GM18505 (cell line): ENCODE measurements at regions not wholly inside any gene's neighbourhood (a gene's known extent, or its start where the extent isn't known, plus 50 kb on each side); places are given as distances from the start of the nearest gene placed in this dataset.
"Not testable (repeated sequence)": the region's sequence is repeated elsewhere in the genome, so short reads cannot be mapped to it uniquely, and the experiment has no call there.

Experiments
- ATAC-seq: cut with Tn5 transposase; IDR thresholded peaks from one replicate; pipeline ENCODE4 v1.9.1; 2021; ENCODE audit not compliant: unreplicated experiment
- POLR2A ChIP-seq: IDR thresholded peaks from 4 replicates; pipeline ENCODE4 v1.6.1; 2011; ENCODE audit warnings: borderline replicate concordance; ENCODE audit not compliant: insufficient read depth, insufficient read length; ENCODE audit errors: extremely low read depth

DNA sequence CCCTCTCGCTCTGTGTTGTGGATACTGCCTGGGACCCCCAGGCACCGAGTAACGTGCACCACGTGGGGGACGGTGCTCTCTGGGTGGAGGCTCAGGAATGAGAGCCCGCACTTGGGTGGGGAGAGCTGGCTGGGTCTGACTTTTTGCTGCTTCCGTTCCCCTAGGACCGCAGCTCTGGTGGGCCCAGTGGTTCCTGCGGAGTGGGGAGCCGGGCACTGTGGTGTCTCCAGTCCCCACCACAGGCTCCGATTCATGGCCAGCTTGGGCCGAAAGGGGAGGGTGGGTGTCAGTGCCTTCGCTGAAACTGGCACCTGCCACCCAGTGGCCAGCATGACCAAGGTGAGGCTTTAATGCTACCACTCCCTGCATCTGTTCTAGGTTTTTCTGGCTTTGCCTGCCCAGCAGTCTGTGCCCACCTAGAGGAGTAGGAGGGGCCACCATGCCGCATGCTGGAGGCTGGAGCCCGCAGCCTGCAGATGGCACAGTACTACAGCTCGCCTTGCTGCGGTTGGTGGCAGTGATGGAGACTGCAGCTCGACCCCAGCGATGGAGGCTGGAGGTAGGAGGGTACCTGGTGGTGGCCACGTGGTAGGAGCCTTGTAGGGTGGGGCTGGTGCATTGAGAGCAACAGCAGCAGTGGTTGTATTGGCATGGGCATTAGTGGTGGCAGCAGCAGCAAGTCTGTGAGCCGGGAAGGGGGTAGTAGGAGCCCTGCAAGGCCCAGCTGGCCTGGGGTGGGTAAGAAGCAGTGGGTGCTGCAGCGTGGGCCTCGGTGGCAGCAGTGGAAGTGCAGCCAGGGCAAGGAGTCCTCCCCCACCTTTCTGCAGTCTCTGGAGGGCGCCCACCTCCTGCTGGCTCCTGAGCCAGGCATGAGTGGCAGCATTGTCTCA is 118.8 kb upstream of the VPREB1 start:
- TF ChIP-seq POLR2A = no peak
- ATAC-seq = no peak

DNA sequence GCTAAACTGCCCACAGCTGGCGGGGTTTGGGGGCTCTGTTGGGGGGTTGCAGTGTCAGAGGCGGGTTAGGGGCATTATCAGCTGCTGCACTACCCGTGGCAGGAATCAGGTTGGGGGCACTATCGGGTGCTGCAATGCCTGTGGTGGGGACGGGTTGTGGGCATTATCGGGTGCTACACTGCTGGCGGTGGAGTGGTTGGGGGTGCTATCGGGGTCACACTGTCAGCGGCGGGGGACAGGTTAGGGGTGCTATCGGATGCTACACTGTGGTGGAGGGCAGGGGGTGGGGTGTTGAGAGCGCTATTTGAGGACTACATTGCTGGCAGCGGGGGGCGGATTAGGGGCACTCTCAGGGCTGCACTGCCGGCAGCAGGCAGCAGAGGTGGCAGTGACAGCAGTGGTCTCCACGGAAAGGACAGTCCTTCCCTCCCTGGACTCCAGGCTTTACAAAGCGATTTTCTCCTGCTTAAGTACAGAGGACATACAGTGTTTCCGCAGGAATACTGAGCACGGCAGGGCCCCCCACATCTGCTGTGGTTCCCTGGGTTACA is 119.5 kb upstream of the VPREB1 start:
- ATAC-seq = no peak
- TF ChIP-seq POLR2A = no peak

DNA sequence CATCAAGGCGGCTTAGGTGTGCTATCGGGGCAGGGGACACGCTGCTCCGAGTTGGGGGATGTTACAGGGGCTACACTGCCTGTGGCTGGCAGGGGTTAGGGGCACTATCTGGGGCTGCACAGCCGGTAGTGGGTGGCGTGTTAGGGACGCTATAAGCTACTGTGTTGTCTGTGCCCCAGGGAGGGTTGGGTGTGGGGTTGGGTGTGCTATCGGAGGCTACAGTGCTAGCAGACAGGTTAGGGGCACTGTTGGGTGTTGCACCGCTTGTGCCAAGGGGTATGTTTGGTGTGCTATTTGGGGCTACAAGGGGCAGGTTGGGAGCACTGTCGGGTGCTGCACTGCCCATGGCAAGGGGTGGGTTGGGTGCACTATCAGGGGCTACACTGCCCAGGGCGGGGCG is 120.2 kb upstream of the VPREB1 start:
- no peak for TF ChIP-seq POLR2A
- no peak for ATAC-seq

DNA sequence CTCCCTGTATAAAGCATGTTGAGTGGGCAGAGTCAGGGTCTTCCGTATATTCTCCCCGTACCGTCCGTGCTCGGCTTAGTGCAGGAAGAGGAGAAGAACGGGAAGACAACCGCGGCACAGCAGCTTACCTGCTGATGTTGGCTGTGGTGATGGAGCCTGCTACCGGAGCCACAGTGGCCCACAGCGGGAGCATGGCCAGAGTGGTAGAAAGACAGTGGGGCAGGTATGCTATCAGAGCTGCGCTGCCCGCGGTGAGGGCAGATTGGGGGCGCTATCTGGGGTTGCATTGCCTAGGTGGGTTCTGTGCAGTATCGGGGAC is 120.7 kb upstream of the VPREB1 start:
- no peak for TF ChIP-seq POLR2A
- no peak for ATAC-seq

DNA sequence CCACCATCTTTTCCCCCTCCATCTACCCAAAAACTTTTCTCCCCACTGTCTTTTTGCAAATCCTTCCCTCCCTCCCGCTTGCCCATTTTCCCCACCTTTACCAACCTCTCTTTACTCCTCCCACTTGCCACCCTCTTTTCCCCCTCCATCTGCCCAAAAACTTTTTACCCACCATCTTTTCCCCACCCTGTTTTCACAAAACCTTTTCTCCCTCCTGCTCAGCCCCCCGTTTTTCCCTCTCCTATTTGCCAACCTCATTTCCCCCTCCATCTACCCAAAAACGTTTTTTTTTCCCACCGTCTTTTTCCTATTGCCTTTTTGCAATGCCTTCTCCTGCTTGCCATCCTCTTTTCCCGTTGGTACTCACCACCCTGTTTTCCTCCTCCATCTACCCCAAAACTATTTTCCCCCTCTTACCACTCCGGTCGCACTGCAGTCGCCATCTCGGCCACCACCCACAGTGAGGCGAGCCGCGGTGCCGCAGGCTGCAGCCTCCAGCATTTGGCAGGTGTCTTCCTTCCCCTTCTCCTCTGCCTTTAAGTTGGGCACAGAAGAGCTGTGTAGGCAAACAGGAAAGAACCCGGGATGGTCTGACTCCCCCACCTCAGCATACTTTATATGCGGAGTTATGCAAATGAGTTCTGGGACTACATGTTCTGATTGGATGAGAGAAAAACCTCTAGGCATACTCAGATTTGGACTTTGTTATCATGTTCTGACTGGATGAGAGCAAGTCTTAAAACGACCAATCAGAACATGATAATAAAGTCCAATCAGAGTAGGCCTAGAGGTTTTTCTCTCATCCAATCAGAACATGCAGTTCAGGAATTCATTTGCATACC is 121.2 kb upstream of the VPREB1 start:
- TF ChIP-seq POLR2A = no peak
- ATAC-seq = no peak

DNA sequence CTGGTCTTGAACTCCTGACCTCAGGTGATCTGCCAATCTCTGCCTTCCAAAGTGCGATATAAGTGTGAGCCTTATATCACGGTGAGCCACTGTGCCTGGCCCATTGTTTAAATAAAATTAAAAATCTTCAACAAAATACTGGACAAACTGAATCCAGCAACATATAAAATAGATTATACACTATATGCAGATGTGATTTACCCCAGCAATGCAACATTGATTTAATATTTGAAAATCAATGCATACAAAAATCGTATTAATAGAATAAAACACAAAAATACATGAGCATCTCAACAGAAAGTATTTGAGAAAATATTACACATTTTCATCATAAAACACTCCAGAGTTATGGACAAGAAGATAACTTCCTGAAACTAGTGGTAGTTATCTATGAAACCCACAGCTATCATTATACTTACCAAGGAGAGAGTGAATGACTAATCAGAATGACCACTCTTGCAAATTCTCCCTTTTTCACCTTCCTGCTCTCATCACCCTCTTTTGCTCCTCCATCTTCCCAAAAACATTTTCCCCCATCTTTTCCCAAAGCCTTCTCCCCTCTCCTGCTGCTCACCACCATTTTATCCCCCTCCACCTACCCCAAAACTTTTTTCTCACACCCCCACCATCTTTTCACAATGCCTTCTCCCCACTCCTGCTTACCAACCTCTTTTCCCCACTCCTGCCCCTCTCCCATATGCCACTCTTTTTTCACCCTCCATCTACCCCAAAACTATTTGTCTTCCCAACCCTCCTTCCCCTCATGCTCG is 122.1 kb upstream of the VPREB1 start:
- no peak for ATAC-seq

DNA sequence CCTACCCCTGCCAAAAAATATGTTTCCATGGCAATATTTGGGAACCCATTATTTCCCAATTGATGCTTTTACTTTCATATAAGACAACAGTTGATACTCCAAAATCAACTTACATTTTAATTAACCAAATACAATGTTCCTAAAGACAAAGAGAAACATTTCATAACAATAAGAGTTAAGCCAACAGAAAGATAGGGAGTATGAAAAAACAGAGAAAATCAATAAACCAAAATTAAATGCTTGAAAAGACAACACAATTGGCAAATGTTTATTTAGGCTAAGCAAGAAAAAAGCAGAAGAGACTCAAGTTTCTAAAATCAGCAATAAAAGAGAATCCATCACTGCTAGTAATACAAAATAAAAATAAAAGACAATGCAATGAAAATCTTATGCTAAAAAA is 123.1 kb upstream of the VPREB1 start:
- ATAC-seq = no peak
- TF ChIP-seq POLR2A = no peak

More for the DNA sequence above, 122.1 kb upstream of the VPREB1 start:
- no peak for TF ChIP-seq POLR2A

DNA sequence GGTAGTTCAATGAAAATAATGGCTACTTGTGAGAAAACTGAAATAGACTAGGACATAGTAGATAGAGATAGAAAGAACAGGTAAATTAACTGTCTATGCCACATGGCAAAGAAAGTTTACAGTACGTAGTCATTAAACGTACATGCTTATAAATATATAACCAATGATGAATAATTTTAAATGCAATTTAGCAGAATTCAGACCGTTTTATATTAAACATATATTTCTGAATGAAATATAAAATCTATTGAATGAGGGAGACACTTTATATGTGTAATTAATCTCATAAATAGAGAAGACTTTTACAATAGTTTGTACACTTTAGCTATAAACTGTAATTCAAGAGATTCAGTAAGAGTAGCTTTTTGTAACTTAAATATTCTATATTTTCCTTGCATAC is 124.4 kb upstream of the VPREB1 start:
- ATAC-seq = no peak
- TF ChIP-seq POLR2A = no peak

DNA sequence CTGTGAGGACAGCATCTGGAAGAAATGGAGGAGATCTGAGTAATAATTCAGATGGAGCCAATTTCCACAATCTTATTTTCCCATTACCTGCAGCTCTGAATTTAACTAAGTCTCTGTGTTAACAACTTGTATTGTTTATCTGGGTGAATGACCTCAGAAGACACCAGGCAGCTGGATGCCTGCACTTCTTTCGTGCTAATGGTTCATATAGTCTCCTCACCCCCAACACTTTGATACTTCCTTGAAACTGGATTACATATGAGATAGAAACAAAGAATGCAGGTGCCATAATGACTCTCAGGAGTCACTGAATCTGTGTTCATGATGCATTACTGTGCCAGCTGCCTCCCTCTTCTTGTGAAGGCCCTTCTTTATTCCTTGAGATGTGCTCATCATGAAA is 125.6 kb upstream of the VPREB1 start:
- no peak for TF ChIP-seq POLR2A
- no peak for ATAC-seq

DNA sequence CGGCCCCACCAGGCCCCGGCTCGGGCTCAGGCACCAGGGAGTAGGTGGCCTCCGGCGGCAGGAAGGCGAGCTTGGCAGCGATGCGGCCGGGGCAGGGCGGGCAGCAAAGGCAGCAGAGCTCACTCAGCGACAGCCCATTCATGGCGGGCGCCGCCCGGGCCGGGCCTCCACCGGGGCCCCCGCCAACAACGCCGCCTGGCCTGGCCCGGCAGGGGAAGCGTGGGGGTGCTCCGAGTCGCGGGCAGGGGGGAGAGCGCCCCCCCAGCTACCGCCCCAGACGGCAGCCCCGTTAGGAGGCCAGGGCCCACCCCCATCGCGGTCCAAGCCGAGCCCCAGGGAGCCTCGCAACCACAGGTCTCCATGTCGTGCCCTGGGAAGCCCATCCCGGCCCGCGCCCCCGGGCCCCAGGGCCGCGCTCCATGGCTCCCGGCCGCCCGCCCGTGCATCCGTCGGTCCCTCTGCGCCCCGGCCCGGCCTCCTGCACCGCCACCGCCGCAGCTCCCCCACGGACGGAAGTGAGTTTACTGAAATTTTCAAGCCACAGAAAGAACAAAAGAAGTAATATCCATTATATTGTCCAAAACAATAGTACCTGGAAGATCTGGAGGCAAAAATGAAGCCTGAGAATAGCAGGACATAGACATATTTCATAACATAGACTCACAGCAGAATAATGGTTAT is 126.6 kb upstream of the VPREB1 start:
- not testable (repeated sequence) for ATAC-seq

DNA sequence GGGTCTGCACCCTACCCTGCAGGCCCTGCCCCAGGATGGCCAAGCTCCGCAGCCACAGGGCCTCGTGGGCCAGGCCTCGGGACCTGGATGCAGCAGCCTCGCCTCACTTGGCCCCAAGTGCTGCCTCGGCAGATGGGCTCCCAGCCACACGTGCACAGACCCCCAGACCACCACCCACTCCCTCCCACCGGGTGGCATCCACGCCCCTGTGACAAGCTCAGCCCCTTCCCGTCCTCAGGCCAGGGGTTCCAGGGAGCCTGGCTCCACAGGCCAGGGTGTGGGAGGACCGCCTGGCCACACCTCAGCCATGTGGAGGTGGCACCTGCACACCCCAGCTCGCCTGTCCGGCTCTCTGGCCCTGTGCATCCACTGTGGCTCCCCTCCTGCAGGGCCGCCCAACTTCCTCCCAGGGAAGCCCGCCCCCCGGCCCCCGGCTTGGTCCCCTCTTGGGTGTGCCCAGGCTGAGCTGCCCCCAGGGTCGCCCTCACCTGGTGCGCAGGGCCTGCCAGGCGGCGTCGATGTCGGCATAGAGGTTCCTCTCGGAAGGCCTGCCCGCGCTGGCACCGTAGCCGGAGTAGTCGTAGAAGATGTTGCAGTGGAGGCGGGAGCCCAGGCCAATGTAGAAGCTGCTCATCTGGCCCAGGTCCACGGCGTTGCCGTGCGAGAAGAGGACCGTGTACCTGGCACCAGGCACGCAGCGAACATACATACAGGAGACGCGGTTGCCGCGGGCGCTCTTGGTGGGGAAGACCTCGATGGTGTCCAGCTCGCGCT is 127.4 kb upstream of the VPREB1 start:
- ATAC-seq = not testable (repeated sequence)

DNA sequence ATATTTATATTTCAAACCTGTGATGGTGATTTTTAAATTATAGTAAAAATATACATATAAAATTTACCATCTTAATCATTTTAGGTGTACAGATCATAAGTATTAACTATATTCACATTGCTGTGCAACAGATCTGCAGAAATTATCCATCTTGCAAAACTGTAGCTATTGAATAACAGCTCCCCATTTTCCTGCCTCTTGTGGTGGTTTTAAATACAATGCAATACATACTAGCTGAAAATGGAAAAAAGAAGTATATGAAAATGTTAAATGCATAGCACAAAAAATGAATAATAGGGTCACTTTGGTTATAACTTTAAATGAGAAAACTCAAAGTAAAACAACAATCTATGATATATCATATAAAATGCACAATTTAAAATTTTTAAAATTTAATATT is 130.9 kb upstream of the VPREB1 start:
- TF ChIP-seq POLR2A = no peak
- ATAC-seq = no peak
